ENCODE measurements at regions not wholly inside any gene's neighbourhood (a gene's known extent, or its start where the extent isn't known, plus 50 kb on each side); places are given as distances from the start of the nearest gene placed in this dataset.

DNA sequence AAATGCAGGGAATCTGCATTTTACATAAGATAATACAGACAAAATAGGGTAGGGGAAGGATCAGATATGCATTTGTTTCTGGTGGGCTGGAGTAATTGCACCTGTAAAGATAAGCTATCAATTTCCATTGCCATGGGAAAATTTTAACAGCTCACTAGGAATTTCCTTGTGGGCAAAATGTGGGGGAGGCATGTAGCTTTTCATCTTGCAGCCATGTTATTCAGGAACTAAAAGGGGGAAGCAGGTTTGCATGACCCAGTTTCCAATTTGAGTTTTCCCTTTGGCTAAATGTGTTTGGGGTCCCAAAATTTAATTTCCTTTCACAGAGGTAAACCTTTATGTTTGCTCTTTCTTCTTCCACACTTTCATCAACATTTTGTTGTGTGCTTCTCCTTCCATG is 624.4 kb downstream of the NYAP2 start:
- TF ChIP-seq, protein P1, sequence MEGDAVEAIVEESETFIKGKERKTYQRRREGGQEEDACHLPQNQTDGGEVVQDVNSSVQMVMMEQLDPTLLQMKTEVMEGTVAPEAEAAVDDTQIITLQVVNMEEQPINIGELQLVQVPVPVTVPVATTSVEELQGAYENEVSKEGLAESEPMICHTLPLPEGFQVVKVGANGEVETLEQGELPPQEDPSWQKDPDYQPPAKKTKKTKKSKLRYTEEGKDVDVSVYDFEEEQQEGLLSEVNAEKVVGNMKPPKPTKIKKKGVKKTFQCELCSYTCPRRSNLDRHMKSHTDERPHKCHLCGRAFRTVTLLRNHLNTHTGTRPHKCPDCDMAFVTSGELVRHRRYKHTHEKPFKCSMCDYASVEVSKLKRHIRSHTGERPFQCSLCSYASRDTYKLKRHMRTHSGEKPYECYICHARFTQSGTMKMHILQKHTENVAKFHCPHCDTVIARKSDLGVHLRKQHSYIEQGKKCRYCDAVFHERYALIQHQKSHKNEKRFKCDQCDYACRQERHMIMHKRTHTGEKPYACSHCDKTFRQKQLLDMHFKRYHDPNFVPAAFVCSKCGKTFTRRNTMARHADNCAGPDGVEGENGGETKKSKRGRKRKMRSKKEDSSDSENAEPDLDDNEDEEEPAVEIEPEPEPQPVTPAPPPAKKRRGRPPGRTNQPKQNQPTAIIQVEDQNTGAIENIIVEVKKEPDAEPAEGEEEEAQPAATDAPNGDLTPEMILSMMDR (IDR thresholded peaks at IDR 0.05) = no peak

DNA sequence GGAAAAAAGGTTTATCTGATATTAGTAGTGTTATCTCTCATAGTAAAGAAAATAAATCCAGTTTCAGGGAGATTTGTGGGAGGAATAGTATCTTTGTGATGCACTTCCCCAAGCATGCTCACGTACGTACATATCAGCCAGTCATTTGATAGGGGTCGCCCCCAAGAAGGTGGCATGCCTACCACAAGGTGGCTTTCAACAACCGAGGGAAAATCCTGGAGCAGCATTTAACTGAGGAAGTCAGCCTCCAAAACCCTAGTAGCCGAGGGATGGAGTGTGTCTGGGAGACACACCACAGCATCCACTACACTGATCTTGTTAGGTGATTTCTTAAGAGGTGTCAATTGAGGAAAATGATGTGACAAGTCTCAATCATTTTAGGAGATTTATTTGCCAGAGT is 623.9 kb downstream of the NYAP2 start:
- TF ChIP-seq, protein P1 (IDR thresholded peaks at IDR 0.05) = no peak

DNA sequence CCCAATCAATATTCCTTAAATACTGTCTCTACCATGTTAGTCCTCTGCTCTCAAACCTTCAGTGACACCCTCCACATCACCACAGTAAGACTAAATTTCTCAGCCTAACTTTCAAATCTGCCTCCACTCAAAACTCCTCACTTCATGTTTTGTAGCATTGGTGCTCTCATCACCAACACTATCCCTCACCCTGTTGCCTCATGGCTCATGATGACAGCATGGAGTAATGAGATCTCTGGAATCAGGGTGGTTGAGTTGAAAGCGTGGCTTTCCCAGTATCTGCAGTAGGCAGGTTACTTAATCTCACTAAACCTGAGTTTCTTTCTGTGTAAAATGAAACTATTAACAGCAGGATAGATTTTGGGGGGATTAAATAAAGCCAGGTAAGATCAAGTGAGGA is 621.4 kb downstream of the NYAP2 start:
- TF ChIP-seq, protein P1 (IDR thresholded peaks at IDR 0.05) = no peak

DNA sequence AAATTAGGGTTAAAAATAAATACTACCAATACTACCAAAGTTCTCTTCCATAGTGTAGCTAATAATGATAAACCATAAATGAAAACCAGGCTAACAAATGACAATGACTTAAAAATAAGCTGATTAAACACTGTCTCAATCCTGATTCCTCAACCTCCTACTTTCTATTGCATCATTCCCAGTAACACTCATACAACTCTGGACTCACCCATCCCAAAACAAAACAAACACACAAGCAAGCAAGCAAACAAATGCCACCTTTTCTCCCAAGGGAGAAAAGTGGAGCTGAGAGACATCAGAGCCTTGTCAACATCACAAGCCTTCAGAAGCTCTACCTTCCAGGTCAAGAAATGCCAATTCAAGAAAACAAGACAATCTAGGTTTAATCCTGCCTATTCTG is 620.7 kb downstream of the NYAP2 start:
- TF ChIP-seq, protein P1 (IDR thresholded peaks at IDR 0.05) = no peak

DNA sequence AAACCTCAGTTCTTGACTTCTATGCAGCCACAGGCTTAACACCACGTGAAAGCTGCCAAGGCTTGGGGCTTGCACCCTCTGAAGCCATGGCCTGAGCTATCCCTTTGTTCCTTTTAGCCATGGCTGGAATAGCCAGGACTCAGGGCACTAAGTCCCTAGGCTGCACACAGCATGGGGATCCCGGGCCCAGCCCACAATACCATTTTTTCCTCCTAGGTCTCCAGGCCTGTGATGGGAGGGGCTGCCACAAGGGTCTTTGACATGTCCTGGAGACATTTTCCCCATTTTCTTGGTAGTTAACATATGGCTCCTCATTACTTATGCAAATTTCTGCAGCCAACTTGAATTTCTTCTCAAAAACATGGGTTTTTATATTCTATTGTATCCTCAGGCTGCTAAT is 619.1 kb downstream of the NYAP2 start:
- TF ChIP-seq, protein P1 (IDR thresholded peaks at IDR 0.05) = no peak

DNA sequence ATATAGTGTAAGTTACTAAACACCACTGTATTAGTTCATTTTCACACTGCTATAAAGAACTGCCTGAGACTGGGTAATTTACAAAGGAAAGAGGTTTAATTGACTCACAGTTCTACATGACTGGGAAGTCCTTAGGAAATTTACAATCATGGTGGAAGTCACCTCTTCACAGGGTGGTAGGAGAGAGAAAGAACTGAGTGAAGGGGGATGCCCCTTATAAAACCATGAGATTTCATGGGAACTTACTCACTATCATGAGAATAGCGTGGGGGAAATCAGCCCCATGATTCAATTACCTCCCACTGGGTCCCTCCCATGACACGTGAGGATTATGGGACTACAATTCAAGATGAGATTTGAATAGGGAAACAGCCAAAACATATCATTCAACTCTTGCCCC is 618.0 kb downstream of the NYAP2 start:
- TF ChIP-seq, protein P1 (IDR thresholded peaks at IDR 0.05) = no peak

DNA sequence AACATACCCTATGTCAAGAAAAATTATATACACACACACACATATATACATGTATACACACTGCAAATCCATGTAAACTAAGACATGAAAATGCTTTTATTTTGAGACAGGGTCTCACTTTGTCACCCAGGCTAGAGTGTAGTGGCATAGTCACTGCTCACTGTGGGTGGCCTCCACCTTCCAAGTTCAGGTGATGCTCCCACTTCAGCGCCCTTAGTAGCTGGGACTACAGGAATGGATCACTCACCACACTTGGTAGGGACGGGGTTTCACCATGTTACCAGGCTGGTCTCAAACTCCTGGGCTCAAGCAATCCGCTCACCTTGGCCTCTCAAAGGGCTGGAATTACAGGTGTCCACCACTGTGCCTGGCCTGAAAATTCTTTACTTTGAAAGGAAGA is 617.6 kb downstream of the NYAP2 start:
- TF ChIP-seq, protein P1 (IDR thresholded peaks at IDR 0.05) = no peak

DNA sequence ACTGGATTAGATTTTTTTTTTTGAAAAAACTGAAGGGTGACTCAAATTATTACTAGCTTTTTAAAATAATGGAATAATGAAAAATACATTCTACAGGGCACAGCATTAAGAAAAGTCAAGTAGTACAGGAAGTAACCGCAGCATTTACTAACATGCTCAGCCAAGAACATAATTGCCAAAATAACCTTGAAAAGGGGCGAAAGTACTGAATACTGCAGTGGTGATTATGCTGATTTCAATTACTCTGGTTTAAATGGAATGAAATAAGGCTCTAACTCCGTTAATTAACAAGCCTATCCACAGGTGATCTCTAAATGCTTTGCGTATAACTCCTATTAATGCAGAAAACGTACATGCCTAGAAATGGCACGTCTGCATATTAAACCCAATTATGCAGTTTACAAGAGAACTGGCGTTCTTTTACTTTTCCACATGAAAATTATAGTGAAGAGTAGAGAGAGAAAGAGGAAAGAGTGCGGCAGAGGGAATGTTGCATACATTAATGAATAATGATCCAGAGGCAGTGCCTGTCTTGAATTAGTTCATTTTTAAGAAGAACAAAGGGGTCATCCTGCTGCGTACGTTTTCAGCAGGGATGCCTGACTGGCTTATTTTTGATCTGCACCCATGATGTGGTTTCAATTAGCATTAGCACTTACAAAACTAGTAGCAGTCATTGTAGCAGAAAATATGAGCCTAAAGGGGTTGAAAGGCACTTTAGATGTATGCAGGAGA is 612.4 kb downstream of the NYAP2 start:
- TF ChIP-seq, protein P1 (IDR thresholded peaks at IDR 0.05) = no peak
